ENCODE measurements at regions not wholly inside any gene's neighbourhood (a gene's known extent, or its start where the extent isn't known, plus 50 kb on each side); places are given as distances from the start of the nearest gene placed in this dataset.

GRCh38 chr2:195356920-195357440 is 300.0 kb upstream of the SLC39A10 start:
- DNase-seq (no peak), ATAC-seq (no peak)
- Histone ChIP-seq H3K4me3 (no peak overlapping the region), H3K27me3 (no peaks in the 10 kb centered on the region), H3K36me3 (no peaks in the 10 kb centered on the region), H3K27ac (no peak overlapping the region), H3K4me1 (no peaks in the 10 kb centered on the region), H3K9me3 (no peaks in the 10 kb centered on the region)
- no peak for TF ChIP-seq POLR2A (IDR thresholded peaks at IDR 0.05)
- no peak for TF ChIP-seq CTCF (IDR thresholded peaks at IDR 0.05 in 4 of 5, conservative IDR thresholded peaks at IDR 0.05 in 1 of 5)
- intact Hi-C loops (cut with DNase I; ENCODE audit: low total_unique reads): no loop called here
- in situ Hi-C loops (cut with MboI; ENCODE audit: low sequenced_read_pairs in 4 of 4): no loop called here

GRCh38 chr2:195356026-195356425 is 301.0 kb upstream of the SLC39A10 start:
- DNase-seq (no peak), ATAC-seq (no peak)
- Histone ChIP-seq H3K36me3 (no peaks in the 10 kb centered on the region), H3K9me3 (no peaks in the 10 kb centered on the region), H3K27me3 (no peaks in the 10 kb centered on the region), H3K4me1 (no peaks in the 10 kb centered on the region), H3K4me3 (no peak overlapping the region), H3K27ac (no peak overlapping the region)
- TF ChIP-seq POLR2A (IDR thresholded peaks at IDR 0.05): no peak
- no peak for TF ChIP-seq CTCF (IDR thresholded peaks at IDR 0.05 in 4 of 5, conservative IDR thresholded peaks at IDR 0.05 in 1 of 5)
- in situ Hi-C loops (cut with MboI; ENCODE audit: low sequenced_read_pairs in 4 of 4): no loop called here
- intact Hi-C loops (cut with DNase I; ENCODE audit: low total_unique reads): no loop called here

- Histone ChIP-seq H3K4me3 (no peak overlapping the region), H3K36me3 (no peaks in the 10 kb centered on the region), H3K27ac (no peak overlapping the region), H3K27me3 (no peaks in the 10 kb centered on the region), H3K4me1 (no peaks in the 10 kb centered on the region), H3K9me3 (no peaks in the 10 kb centered on the region)
- ATAC-seq (no peak), DNase-seq (no peak)
- intact Hi-C loops (cut with DNase I; ENCODE audit: low total_unique reads) (no loop called here), in situ Hi-C loops (cut with MboI; ENCODE audit: low sequenced_read_pairs in 4 of 4) (no loop called here)
- TF ChIP-seq CTCF (IDR thresholded peaks at IDR 0.05 in 4 of 5, conservative IDR thresholded peaks at IDR 0.05 in 1 of 5) (no peak), POLR2A (IDR thresholded peaks at IDR 0.05) (no peak)
Observed at GRCh38 chr2:195352581-195352980, 304.4 kb upstream of the SLC39A10 start.

DNA sequence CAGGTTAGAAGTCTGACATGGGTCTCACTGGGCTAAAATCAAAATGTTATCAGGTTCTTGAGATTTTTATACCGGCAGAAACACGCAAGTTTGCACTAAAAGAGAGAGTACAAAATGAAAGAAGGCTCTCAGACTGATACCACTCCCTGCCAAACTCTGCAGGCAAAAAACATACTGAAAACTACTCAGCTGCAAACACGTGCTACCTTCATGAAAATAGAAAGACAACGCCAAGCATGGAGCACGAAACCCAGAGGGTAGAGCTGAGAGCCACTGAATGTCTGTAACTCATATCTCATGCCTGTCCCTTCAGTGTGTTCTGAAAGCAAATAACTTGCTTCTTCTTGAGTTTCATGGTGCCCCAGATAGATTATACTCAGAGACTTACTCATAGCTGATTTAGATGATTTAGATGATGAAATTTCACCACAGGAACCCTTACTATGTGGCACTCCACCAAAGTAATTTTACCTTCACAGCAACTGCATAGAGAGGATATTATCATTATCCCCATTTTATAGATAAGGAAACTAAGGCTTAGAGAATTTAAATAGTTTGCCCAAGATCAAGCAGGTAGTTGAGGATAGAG is 313.0 kb upstream of the SLC39A10 start:
- Histone ChIP-seq H3K27me3 (no peaks in the 10 kb centered on the region), H3K4me1 (no peaks in the 10 kb centered on the region), H3K27ac (no peak overlapping the region), H3K4me3 (no peak overlapping the region), H3K36me3 (no peaks in the 10 kb centered on the region), H3K9me3 (no peaks in the 10 kb centered on the region)
- DNase-seq (no peak), ATAC-seq (no peak)
- intact Hi-C loops (cut with DNase I; ENCODE audit: low total_unique reads) (no loop called here), in situ Hi-C loops (cut with MboI; ENCODE audit: low sequenced_read_pairs in 4 of 4) (no loop called here)
- no peak for TF ChIP-seq CTCF (IDR thresholded peaks at IDR 0.05 in 4 of 5, conservative IDR thresholded peaks at IDR 0.05 in 1 of 5)
- no peak for TF ChIP-seq POLR2A (IDR thresholded peaks at IDR 0.05)

- no peaks in the 10 kb centered on the region for H3K4me1 ChIP-seq
- H3K36me3 ChIP-seq: no peaks in the 10 kb centered on the region
- DNase-seq (no peak), ATAC-seq (no peak)
- intact Hi-C loops (cut with DNase I; ENCODE audit: low total_unique reads) (no loop called here), in situ Hi-C loops (cut with MboI; ENCODE audit: low sequenced_read_pairs in 4 of 4) (no loop called here)
- no peak overlapping the region for H3K27ac ChIP-seq
- no peaks in the 10 kb centered on the region for H3K27me3 ChIP-seq
- TF ChIP-seq POLR2A (IDR thresholded peaks at IDR 0.05): no peak
- no peak for TF ChIP-seq CTCF (IDR thresholded peaks at IDR 0.05 in 4 of 5, conservative IDR thresholded peaks at IDR 0.05 in 1 of 5)
- H3K4me3 ChIP-seq: no peak overlapping the region
- no peaks in the 10 kb centered on the region for H3K9me3 ChIP-seq
Observed at GRCh38 chr2:195343540-195343939, 313.5 kb upstream of the SLC39A10 start.
